Suppressor macrophage (primary cell): ENCODE measurements at regions not wholly inside any gene's neighbourhood (a gene's known extent, or its start where the extent isn't known, plus 50 kb on each side); places are given as distances from the start of the nearest gene placed in this dataset.
A peak's percentile ranks its signal among the peaks of the same experiment; 100 is the strongest.
"Not testable (repeated sequence)": the region's sequence is repeated elsewhere in the genome, so short reads cannot be mapped to it uniquely, and the experiment has no call there.

Source experiments
- DNase-seq, 4 experiments: peaks; one replicate each; pipeline ENCODE4 v3.0.0-alpha.2; 2020 to 2022

- DNase-seq: no peak
Observed at GRCh38 chr22:26931471-26931870, 274.1 kb downstream of the MIAT start.

- DNase-seq: no peak
Observed at GRCh38 chr22:26933105-26933590, 275.8 kb downstream of the MIAT start.

- no peak for DNase-seq
Observed at GRCh38 chr22:26937213-26937612, 279.8 kb downstream of the MIAT start.

GRCh38 chr22:26939466-26939865, 282.1 kb downstream of the MIAT start:
- no peak for DNase-seq

- DNase-seq: no peak
Observed at GRCh38 chr22:26941896-26942636, 284.7 kb downstream of the MIAT start.

- no peak for DNase-seq
Observed at GRCh38 chr22:26942637-26942957, 285.2 kb downstream of the MIAT start.

GRCh38 chr22:26945565-26945964, 288.2 kb downstream of the MIAT start:
- no peak for DNase-seq

- peak; percentile 28 to 66 (median 30) for DNase-seq
Observed at GRCh38 chr22:26949193-26949592, 291.8 kb downstream of the MIAT start.

- not testable (repeated sequence) for DNase-seq
Observed at GRCh38 chr22:26951139-26951538, 293.8 kb downstream of the MIAT start.

- no peak for DNase-seq
Observed at GRCh38 chr22:26952004-26952403, 294.6 kb downstream of the MIAT start.

- no peak for DNase-seq
Observed at GRCh38 chr22:26952451-26953011, 295.1 kb downstream of the MIAT start.

- no peak for DNase-seq
Observed at GRCh38 chr22:26953012-26953883, 295.9 kb downstream of the MIAT start.

GRCh38 chr22:26956371-26956770, 299.0 kb downstream of the MIAT start:
- DNase-seq: no peak

GRCh38 chr22:26957176-26957575, 299.8 kb downstream of the MIAT start:
- no peak for DNase-seq

GRCh38 chr22:26957897-26958296, 300.5 kb downstream of the MIAT start:
- DNase-seq: no peak

GRCh38 chr22:26958378-26958777, 301.0 kb downstream of the MIAT start:
- DNase-seq: no peak

- DNase-seq: no peak
Observed at GRCh38 chr22:26964642-26965041, 307.3 kb downstream of the MIAT start.

- DNase-seq: no peak
Observed at GRCh38 chr22:26967282-26967681, 309.9 kb downstream of the MIAT start.

GRCh38 chr22:26968859-26969523, 311.6 kb downstream of the MIAT start:
- no peak for DNase-seq

- no peak for DNase-seq
Observed at GRCh38 chr22:26970809-26971394, 313.5 kb downstream of the MIAT start.

GRCh38 chr22:26972286-26972685, 314.9 kb downstream of the MIAT start:
- no peak for DNase-seq

- not testable (repeated sequence) for DNase-seq
Observed at GRCh38 chr22:26972915-26973314, 315.5 kb downstream of the MIAT start.

- no peak for DNase-seq
Observed at GRCh38 chr22:26974034-26974433, 316.6 kb downstream of the MIAT start.
